ENCODE measurements at regions not wholly inside any gene's neighbourhood (a gene's known extent, or its start where the extent isn't known, plus 50 kb on each side); places are given as distances from the start of the nearest gene placed in this dataset.

DNA sequence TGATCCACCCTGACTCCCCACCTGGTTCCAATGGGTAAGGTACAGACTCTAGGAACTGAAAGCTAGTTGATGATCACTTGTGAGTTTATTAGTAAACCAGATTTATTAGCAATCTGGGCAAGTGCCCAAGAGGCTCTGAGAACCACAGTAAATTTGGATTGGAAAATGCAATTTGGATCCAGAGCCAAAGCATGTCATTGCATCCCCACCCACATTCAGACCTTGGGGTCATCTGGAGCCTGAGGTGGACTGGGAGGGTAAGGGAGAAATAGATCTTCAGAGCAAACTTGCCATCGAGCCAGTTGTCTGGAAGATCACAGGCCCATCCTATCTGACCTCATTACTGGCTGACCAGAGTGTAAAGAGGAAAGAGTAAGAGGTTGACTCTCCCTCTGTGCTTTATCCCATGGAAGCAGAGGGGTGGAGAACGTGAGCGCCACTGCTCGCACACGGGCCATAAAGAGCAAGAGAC, 78.7 kb upstream of the RASGEF1B start:
- TF ChIP-seq, protein P1, sequence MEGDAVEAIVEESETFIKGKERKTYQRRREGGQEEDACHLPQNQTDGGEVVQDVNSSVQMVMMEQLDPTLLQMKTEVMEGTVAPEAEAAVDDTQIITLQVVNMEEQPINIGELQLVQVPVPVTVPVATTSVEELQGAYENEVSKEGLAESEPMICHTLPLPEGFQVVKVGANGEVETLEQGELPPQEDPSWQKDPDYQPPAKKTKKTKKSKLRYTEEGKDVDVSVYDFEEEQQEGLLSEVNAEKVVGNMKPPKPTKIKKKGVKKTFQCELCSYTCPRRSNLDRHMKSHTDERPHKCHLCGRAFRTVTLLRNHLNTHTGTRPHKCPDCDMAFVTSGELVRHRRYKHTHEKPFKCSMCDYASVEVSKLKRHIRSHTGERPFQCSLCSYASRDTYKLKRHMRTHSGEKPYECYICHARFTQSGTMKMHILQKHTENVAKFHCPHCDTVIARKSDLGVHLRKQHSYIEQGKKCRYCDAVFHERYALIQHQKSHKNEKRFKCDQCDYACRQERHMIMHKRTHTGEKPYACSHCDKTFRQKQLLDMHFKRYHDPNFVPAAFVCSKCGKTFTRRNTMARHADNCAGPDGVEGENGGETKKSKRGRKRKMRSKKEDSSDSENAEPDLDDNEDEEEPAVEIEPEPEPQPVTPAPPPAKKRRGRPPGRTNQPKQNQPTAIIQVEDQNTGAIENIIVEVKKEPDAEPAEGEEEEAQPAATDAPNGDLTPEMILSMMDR (IDR thresholded peaks at IDR 0.05): no peak
- no peak for TF ChIP-seq POLR2A (IDR thresholded peaks at IDR 0.05)

Measured in esophagus squamous epithelium (tissue), 4 donors.